Karpas-422 (cell line): ENCODE measurements at regions not wholly inside any gene's neighbourhood (a gene's known extent, or its start where the extent isn't known, plus 50 kb on each side); places are given as distances from the start of the nearest gene placed in this dataset.

Experiments used
- DNase-seq: peaks from one replicate; pipeline ENCODE4 v3.0.0-alpha.2; 2015
- H2AFZ ChIP-seq: fragments of 200-600 bp; sonication (generic); 2 replicates; pipeline ENCODE4 v1.6.1; 2014; ENCODE audit warnings: antibody characterized with exemption, low read length, mixed read lengths
- H3K27ac ChIP-seq: fragments of 200-600 bp; sonication (generic); 2 replicates; pipeline ENCODE4 v1.5.1; 2014; ENCODE audit warnings: mild to moderate bottlenecking, low read length, moderate library complexity
- H3K27me3 ChIP-seq: fragments of 200-600 bp; sonication (generic); 2 replicates; pipeline ENCODE4 v1.6.1; 2014; ENCODE audit warnings: low read length, mixed read lengths
- H3K36me3 ChIP-seq: fragments of 200-600 bp; sonication (generic); 2 replicates; pipeline ENCODE4 v1.6.1; 2014; ENCODE audit warnings: low read length, mixed read lengths; ENCODE audit not compliant: insufficient read depth
- H3K4me1 ChIP-seq: fragments of 200-600 bp; sonication (generic); 2 replicates; pipeline ENCODE4 v1.6.1; 2014; ENCODE audit warnings: mild to moderate bottlenecking, low read length, mixed read lengths
- H3K4me2 ChIP-seq: fragments of 200-600 bp; sonication (generic); 2 replicates; pipeline ENCODE4 v1.6.1; 2014; ENCODE audit warnings: low read length, low read depth, mild to moderate bottlenecking; ENCODE audit not compliant: poor library complexity, severe bottlenecking
- H3K4me3 ChIP-seq: fragments of 200-600 bp; sonication (generic); 2 replicates; pipeline ENCODE4 v1.5.1; 2014; ENCODE audit warnings: mild to moderate bottlenecking, antibody characterized with exemption, low read length, mixed read lengths
- H3K79me2 ChIP-seq: fragments of 200-600 bp; sonication (generic); 2 replicates; pipeline ENCODE4 v1.6.1; 2014; ENCODE audit warnings: mild to moderate bottlenecking, low read length, mixed read lengths
- H3K9ac ChIP-seq: fragments of 200-600 bp; sonication (generic); 2 replicates; pipeline ENCODE4 v1.6.0; 2014; ENCODE audit warnings: low read length
- H3K9me2 ChIP-seq: fragments of 200-600 bp; sonication (generic), shearing (Covaris generic); replicated peaks from 2 replicates; pipeline ENCODE4 v1.6.0; 2014; ENCODE audit warnings: mild to moderate bottlenecking, low read length, moderate library complexity; ENCODE audit not compliant: insufficient read depth
- H3K9me3 ChIP-seq: fragments of 300-700, 200-600 bp; sonication (generic); 2 replicates; pipeline ENCODE4 v1.6.1; 2014; ENCODE audit warnings: low read length, mixed read lengths
- H4K20me1 ChIP-seq: fragments of 200-600 bp; sonication (generic); 2 replicates; pipeline ENCODE4 v1.6.1; 2014; ENCODE audit warnings: mild to moderate bottlenecking, antibody characterized with exemption, low read length, low read depth; ENCODE audit not compliant: insufficient read depth

DNA sequence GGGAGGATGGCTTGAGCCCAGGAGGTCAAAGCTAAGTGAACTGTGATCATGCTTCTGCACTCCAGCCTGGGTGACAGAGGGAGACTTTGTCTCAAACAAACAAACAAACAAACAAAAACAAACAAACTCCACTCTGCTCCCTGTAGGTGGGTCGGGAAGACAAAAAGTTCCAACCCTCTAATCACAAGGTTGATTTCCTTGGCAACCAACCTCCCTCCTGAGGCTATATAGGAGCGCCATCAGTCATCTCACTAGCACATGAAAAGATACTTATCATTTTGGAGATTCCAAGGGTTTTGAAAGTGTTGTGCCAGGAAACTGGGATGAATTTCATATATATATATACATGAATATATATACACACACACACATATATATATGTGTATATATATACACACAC lies 160.5 kb downstream of the TUSC1 start:
- Histone ChIP-seq H3K27ac (no peak overlapping the region), H3K4me3 (no peak overlapping the region), H3K79me2 (no peaks in the 10 kb centered on the region), H3K27me3 (no peaks in the 10 kb centered on the region), H3K4me2 (no peak overlapping the region), H3K9me2 (no peaks in the 10 kb centered on the region), H4K20me1 (no peaks in the 10 kb centered on the region), H3K9ac (no peak overlapping the region), H3K9me3 (peaks cover 15% of the 10 kb centered on the region; the same call in 1 of the 2 replicates), H3K36me3 (no peaks in the 10 kb centered on the region), H3K4me1 (no peaks in the 10 kb centered on the region), H2AFZ (no peak overlapping the region)
- DNase-seq, result no peak

DNA sequence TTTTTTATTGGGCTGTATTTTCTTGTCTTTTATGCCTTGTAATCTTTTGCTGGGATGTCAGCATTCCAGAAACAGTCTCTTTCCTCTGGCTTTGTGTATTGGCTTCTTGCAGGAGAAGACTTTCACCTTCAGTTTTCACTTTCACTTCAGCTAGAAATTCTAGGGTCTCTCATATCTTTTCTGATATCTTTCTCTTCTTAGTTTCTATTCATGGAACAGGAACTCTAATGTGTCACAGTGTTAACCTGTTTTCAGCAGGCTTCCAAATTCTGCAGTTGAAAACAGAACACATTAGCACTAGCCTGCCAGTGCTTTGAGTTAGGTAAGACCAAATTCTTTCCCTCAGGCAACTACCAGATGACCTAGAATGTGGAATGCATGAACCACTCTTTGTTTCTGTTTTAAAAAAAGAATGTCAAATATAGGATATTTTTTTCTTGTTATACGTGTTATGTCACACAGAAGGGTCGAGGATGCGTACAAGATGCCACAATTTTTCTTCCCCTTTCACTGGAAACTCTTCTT lies 164.7 kb downstream of the TUSC1 start:
- no peak overlapping the region for H3K27ac ChIP-seq
- H3K27me3 ChIP-seq, result no peaks in the 10 kb centered on the region
- no peaks in the 10 kb centered on the region for H4K20me1 ChIP-seq
- peaks cover 13% of the 10 kb centered on the region; the same call in 1 of the 2 replicates for H3K9me3 ChIP-seq
- DNase-seq, result no peak
- H2AFZ ChIP-seq, result no peak overlapping the region
- H3K9me2 ChIP-seq, result no peaks in the 10 kb centered on the region
- no peak overlapping the region for H3K9ac ChIP-seq
- H3K4me2 ChIP-seq, result no peak overlapping the region
- no peaks in the 10 kb centered on the region for H3K79me2 ChIP-seq
- H3K36me3 ChIP-seq, result no peaks in the 10 kb centered on the region
- no peaks in the 10 kb centered on the region for H3K4me1 ChIP-seq
- H3K4me3 ChIP-seq, result no peak overlapping the region

DNA sequence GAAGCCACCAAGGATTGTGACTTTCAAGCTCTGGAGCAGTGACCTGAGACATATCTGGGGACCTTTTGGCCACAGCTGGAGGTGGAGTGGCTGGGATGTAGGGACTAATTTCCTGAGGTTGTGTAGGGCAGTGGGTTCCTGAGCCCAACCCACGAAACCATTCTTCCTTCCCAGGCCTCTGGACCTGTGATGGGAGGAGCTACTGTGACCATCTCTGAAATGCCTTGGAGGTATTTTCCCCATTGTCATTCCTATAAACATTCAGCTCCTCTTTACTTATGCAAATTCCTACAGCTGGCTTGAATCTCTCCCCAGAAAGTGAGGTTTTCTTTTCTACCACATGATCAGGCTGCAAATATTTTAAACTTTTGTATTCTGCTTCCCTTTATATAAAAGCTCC lies 172.6 kb downstream of the TUSC1 start:
- Histone ChIP-seq H3K4me3 (no peak overlapping the region), H3K9ac (no peak overlapping the region), H3K4me2 (no peak overlapping the region), H3K4me1 (no peaks in the 10 kb centered on the region), H3K9me3 (peaks cover 34% of the 10 kb centered on the region), H3K79me2 (no peaks in the 10 kb centered on the region), H2AFZ (no peak overlapping the region), H3K27me3 (no peaks in the 10 kb centered on the region), H3K9me2 (no peaks in the 10 kb centered on the region), H4K20me1 (no peaks in the 10 kb centered on the region), H3K36me3 (no peaks in the 10 kb centered on the region), H3K27ac (no peak overlapping the region)
- no peak for DNase-seq

DNA sequence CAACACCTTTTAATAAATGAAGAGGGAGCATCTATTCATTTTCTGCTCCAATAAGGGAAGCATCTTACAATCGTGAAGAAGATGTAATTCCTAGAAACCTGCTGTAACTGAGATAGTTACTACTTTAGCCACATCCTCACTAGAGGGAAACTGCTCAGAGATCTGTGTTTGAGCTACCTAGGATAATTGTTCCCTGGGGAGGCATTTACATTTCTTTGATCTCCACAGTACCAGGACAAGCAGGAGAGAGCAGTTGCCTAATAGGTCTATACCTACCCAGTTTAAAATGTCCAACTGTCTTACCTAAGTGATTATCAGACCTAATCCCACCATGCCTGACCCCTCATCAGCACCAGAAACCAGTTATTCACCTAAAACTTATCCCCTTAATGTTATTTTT lies 196.9 kb downstream of the TUSC1 start:
- peaks cover 16% of the 10 kb centered on the region for H3K9me3 ChIP-seq

DNA sequence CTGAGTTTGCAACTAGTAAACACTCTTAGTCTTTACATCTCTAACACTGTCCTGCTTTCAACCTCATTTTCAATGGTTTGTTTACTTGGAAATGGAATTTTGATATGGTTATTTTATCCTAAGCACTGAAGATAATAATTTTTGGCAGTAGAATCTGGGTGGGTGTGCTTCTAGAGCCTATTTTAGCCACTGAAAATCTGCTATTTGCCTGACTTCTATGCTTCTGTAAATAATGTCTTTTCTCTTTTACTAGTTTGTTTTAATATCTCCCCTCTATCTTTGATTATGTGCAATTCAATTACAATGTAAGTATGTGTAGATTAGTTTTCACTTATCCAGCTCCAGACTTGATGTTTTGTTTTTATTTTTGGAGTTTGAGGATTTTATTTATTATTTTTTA lies 197.5 kb downstream of the TUSC1 start:
- DNase-seq, result no peak
- H4K20me1 ChIP-seq, result no peaks in the 10 kb centered on the region
- H3K4me1 ChIP-seq, result no peaks in the 10 kb centered on the region
- no peaks in the 10 kb centered on the region for H3K9me2 ChIP-seq
- H2AFZ ChIP-seq, result no peak overlapping the region
- no peak overlapping the region for H3K4me2 ChIP-seq
- H3K27me3 ChIP-seq, result no peaks in the 10 kb centered on the region
- peaks cover 10% of the 10 kb centered on the region for H3K9me3 ChIP-seq
- no peak overlapping the region for H3K4me3 ChIP-seq
- H3K79me2 ChIP-seq, result no peaks in the 10 kb centered on the region
- H3K36me3 ChIP-seq, result no peaks in the 10 kb centered on the region
- no peak overlapping the region for H3K27ac ChIP-seq
- no peak overlapping the region for H3K9ac ChIP-seq

More for the DNA sequence above, 196.9 kb downstream of the TUSC1 start:
- Histone ChIP-seq H4K20me1 (no peaks in the 10 kb centered on the region), H3K9ac (no peak overlapping the region), H3K27me3 (no peaks in the 10 kb centered on the region), H3K27ac (no peak overlapping the region), H3K4me3 (no peak overlapping the region), H3K4me2 (no peak overlapping the region), H3K9me2 (no peaks in the 10 kb centered on the region), H3K4me1 (no peaks in the 10 kb centered on the region), H2AFZ (no peak overlapping the region), H3K79me2 (no peaks in the 10 kb centered on the region), H3K36me3 (no peaks in the 10 kb centered on the region)
- DNase-seq, result no peak

DNA sequence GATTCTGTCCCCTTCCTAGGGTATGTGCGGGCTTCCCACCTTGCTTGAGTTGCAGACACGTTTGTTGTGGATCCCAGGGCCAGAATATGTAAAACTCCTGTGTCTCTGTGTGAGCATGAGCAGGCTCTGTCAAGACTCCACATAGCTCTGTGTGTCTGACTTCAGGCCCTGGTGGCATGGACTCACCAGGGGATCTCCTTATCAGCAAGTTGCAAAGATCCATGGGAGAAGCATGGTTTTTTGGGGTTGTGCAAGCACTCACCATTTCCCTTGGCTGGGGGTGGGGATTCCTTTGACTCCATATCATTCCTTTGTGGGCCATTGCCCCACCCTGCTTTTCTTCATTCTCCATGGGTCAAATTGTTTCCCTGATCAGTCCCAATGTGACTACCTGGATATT lies 205.6 kb downstream of the TUSC1 start:
- peaks cover 3% of the 10 kb centered on the region; the same call in 1 of the 2 replicates for H3K4me1 ChIP-seq
- no peak overlapping the region for H3K9ac ChIP-seq
- H4K20me1 ChIP-seq, result no peaks in the 10 kb centered on the region
- no peak overlapping the region for H3K4me3 ChIP-seq
- H3K9me2 ChIP-seq, result no peaks in the 10 kb centered on the region
- no peak overlapping the region for H3K27ac ChIP-seq
- no peaks in the 10 kb centered on the region for H3K79me2 ChIP-seq
- H2AFZ ChIP-seq, result no peak overlapping the region
- DNase-seq, result no peak
- peaks cover 13% of the 10 kb centered on the region for H3K9me3 ChIP-seq
- H3K36me3 ChIP-seq, result no peaks in the 10 kb centered on the region
- H3K27me3 ChIP-seq, result no peaks in the 10 kb centered on the region
- H3K4me2 ChIP-seq, result no peak overlapping the region

DNA sequence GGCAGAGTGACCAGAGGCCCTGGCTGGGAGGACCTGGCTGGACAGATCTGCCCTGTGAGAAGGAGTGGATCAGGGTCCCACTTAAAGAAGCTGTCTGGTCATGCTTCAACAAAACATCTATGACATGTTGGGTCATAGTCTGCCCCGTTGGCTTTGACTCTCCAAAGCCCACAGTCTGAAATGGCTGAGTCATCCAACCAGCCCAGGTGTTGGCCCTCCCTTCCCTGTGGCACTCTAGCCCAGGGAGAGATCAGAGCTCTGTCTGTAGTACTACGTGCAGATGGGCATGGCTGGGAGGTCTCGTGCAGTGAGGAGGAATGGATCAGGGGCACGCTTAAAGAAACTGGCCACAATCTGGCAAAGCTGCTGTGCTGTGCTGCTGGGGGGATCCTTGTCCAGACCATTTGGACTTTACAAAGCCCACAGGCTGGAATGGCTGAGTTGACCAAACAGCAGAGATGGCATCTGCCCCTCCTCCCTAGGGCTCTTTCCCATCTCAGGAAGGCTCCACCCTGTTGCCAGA lies 206.1 kb downstream of the TUSC1 start:
- H3K9me3 ChIP-seq, result peaks cover 10% of the 10 kb centered on the region
- no peak for DNase-seq
- H3K9ac ChIP-seq, result no peak overlapping the region
- no peak overlapping the region for H3K4me3 ChIP-seq
- H2AFZ ChIP-seq, result no peak overlapping the region
- no peaks in the 10 kb centered on the region for H3K27me3 ChIP-seq
- H3K79me2 ChIP-seq, result no peaks in the 10 kb centered on the region
- no peaks in the 10 kb centered on the region for H3K9me2 ChIP-seq
- H3K27ac ChIP-seq, result no peak overlapping the region
- H3K4me2 ChIP-seq, result no peak overlapping the region
- H3K36me3 ChIP-seq, result no peaks in the 10 kb centered on the region
- peaks cover 5% of the 10 kb centered on the region; the same call in 1 of the 2 replicates for H3K4me1 ChIP-seq
- no peaks in the 10 kb centered on the region for H4K20me1 ChIP-seq

DNA sequence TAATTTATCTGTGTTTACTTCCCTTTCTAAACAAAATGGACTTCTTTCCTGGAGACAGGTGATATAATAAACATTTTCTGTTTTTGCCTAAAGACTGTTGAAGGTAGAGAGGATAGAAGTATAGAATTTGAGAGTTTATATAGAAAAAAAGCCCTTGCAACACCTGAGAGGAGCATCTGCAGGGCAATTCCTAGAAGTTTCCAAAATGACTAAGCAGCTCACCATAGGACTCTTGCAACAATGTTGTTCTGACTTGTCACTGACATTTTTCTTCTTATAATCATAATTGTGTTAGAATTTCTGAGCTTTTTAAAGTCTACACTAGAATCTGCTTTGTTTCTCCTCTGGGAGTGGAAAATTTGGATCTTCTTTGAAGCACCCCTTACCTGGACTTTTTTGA lies 216.8 kb downstream of the TUSC1 start:
- H3K36me3 ChIP-seq, result no peaks in the 10 kb centered on the region
- no peaks in the 10 kb centered on the region for H3K27me3 ChIP-seq
- H3K9me3 ChIP-seq, result peaks cover 9% of the 10 kb centered on the region
- no peak overlapping the region for H3K4me2 ChIP-seq
- no peaks in the 10 kb centered on the region for H3K4me1 ChIP-seq
- H3K4me3 ChIP-seq, result no peak overlapping the region
- H3K27ac ChIP-seq, result no peak overlapping the region
- H2AFZ ChIP-seq, result no peak overlapping the region
- H3K79me2 ChIP-seq, result no peaks in the 10 kb centered on the region
- no peak overlapping the region for H3K9ac ChIP-seq
- H4K20me1 ChIP-seq, result no peaks in the 10 kb centered on the region
- H3K9me2 ChIP-seq, result no peaks in the 10 kb centered on the region
- no peak for DNase-seq
